Tibial artery (tissue), 4 donors: ENCODE measurements at regions not wholly inside any gene's neighbourhood (a gene's known extent, or its start where the extent isn't known, plus 50 kb on each side); places are given as distances from the start of the nearest gene placed in this dataset.

ENCODE experiments used
- DNase-seq, 2 donors: peaks; one replicate each; pipeline ENCODE4 v3.0.0-alpha.2; 2019
- H3K27ac ChIP-seq, 2 donors: fragments of 200-600 bp; sonication (generic) in 1 of 2; 1 replicate in 1 of 2; 2 replicates in 1 of 2; pipeline ENCODE4 v1.5.1; 2018 to 2019; ENCODE audit warnings: mild to moderate bottlenecking in 1 of 2
- H3K27me3 ChIP-seq, 2 donors: fragments of 200-600 bp; sonication (generic) in 1 of 2; one replicate each; pipeline versions ENCODE4 v1.5.1 to v1.6.0; 2016 to 2019
- H3K36me3 ChIP-seq, 3 donors: fragments of 200-600 bp; sonication (generic) in 2 of 3; one replicate each; pipeline ENCODE4 v1.5.1; 2016 to 2019; ENCODE audit warnings: mild to moderate bottlenecking in 2 of 3
- H3K4me1 ChIP-seq, 4 donors: fragments of 200-600 bp; sonication (generic) in 2 of 4; 1 replicate in 3 of 4; 2 replicates in 1 of 4; pipeline ENCODE4 v1.5.1; 2016 to 2019
- H3K4me3 ChIP-seq, 2 donors: fragments of 200-600 bp; sonication (generic) in 1 of 2; 1 replicate in 1 of 2; 2 replicates in 1 of 2; pipeline ENCODE4 v1.5.1; 2018 to 2019; ENCODE audit warnings: mild to moderate bottlenecking in 2 of 2
- H3K9me3 ChIP-seq, 3 donors: fragments of 200-600 bp; sonication (generic) in 1 of 3; one replicate each; pipeline ENCODE4 v1.5.1; 2016 to 2019
- intact Hi-C: fragments of 100-400 bp; cut with DNase I; formaldehyde crosslinking; loops from one replicate; pipeline ENCODE4 v1.15.0; 2023; ENCODE audit warnings: low total_unique reads
- TF ChIP-seq, protein P1 (sequence below), 2 experiments: fragments of 200-600 bp in 1 of 2; fragments of 450-650 bp in 1 of 2; IDR thresholded peaks; one replicate each; pipeline ENCODE4 v1.5.1; 2017 to 2019; ENCODE audit warnings: antibody characterized with exemption in 2 of 2, mild to moderate bottlenecking in 1 of 2, moderate library complexity in 1 of 2

GRCh38 chr20:33908336-33908735 lies 85.4 kb upstream of the RALY start:
- Histone ChIP-seq H3K27me3 (no peaks in the 10 kb centered on the region), H3K36me3 (no peaks in the 10 kb centered on the region), H3K27ac (peak overlapping the region; percentile 46 to 53), H3K4me1 (peaks cover 0 to 42% (median 28%) of the 10 kb centered on the region in 4 donors), H3K9me3 (no peaks in the 10 kb centered on the region), H3K4me3 (no peak overlapping the region)
- intact Hi-C loops: no loop called here
- TF ChIP-seq, protein P1, sequence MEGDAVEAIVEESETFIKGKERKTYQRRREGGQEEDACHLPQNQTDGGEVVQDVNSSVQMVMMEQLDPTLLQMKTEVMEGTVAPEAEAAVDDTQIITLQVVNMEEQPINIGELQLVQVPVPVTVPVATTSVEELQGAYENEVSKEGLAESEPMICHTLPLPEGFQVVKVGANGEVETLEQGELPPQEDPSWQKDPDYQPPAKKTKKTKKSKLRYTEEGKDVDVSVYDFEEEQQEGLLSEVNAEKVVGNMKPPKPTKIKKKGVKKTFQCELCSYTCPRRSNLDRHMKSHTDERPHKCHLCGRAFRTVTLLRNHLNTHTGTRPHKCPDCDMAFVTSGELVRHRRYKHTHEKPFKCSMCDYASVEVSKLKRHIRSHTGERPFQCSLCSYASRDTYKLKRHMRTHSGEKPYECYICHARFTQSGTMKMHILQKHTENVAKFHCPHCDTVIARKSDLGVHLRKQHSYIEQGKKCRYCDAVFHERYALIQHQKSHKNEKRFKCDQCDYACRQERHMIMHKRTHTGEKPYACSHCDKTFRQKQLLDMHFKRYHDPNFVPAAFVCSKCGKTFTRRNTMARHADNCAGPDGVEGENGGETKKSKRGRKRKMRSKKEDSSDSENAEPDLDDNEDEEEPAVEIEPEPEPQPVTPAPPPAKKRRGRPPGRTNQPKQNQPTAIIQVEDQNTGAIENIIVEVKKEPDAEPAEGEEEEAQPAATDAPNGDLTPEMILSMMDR (IDR thresholded peaks at IDR 0.05): no peak
- peak in 1 of 2 donors; percentile 67 for DNase-seq

- no peak for DNase-seq
- TF ChIP-seq, protein P1 (IDR thresholded peaks at IDR 0.05): no peak
- H3K4me1 ChIP-seq: peaks cover 0 to 42% (median 28%) of the 10 kb centered on the region in 4 donors
- no peaks in the 10 kb centered on the region for H3K9me3 ChIP-seq
- H3K27ac ChIP-seq: peak overlapping the region; percentile 42 to 53
- intact Hi-C loops: no loop called here
- H3K36me3 ChIP-seq: no peaks in the 10 kb centered on the region
- no peak overlapping the region for H3K4me3 ChIP-seq
- no peaks in the 10 kb centered on the region for H3K27me3 ChIP-seq
These were observed 84.8 kb upstream of the RALY start for GRCh38 chr20:33908868-33909267.

GRCh38 chr20:33909331-33909921 lies 84.3 kb upstream of the RALY start:
- Histone ChIP-seq H3K4me3 (no peak overlapping the region), H3K27me3 (no peaks in the 10 kb centered on the region), H3K36me3 (no peaks in the 10 kb centered on the region), H3K9me3 (no peaks in the 10 kb centered on the region), H3K4me1 (peaks cover 0 to 42% (median 28%) of the 10 kb centered on the region in 4 donors), H3K27ac (peak overlapping the region; percentile 42 to 53)
- TF ChIP-seq, protein P1 (IDR thresholded peaks at IDR 0.05): no peak
- intact Hi-C loops: no loop called here
- DNase-seq: no peak

DNA sequence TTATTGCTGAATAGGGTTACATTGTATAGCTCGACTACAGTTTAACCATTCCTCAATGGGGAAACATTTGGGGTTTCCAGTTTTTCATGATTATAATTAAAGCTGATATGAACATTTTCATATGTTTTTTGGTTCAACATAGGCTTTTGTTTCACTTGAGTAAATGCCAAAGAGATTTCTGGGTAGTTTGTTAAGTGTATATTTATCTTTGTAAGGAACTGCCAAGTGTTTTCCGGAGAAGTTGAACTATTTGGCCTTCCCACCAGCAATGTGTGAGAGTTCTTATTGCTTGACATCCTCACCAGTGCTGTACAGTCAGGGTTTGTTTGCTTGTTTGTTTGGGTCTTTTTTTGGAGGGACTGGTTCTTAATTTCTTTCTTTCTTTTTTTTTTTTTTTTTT lies 83.7 kb upstream of the RALY start:
- Histone ChIP-seq H3K27me3 (no peaks in the 10 kb centered on the region), H3K4me1 (peaks cover 0 to 42% (median 28%) of the 10 kb centered on the region in 4 donors), H3K9me3 (no peaks in the 10 kb centered on the region), H3K4me3 (no peak overlapping the region), H3K36me3 (no peaks in the 10 kb centered on the region), H3K27ac (peak overlapping the region; percentile 42 to 53)
- no peak for DNase-seq
- TF ChIP-seq, protein P1 (IDR thresholded peaks at IDR 0.05): no peak
- intact Hi-C loops: no loop called here

GRCh38 chr20:33910529-33911327 lies 83.0 kb upstream of the RALY start:
- H3K4me1 ChIP-seq: peaks cover 0 to 42% (median 28%) of the 10 kb centered on the region in 4 donors
- H3K4me3 ChIP-seq: no peak overlapping the region
- DNase-seq: no peak
- no peaks in the 10 kb centered on the region for H3K27me3 ChIP-seq
- intact Hi-C loops: no loop called here
- H3K9me3 ChIP-seq: no peaks in the 10 kb centered on the region
- TF ChIP-seq, protein P1 (IDR thresholded peaks at IDR 0.05): no peak
- H3K36me3 ChIP-seq: no peaks in the 10 kb centered on the region
- peak overlapping the region in 1 of 2 donors; percentile 53 for H3K27ac ChIP-seq
